Stimulated activated CD8-positive, alpha-beta memory T cell treated with anti-CD3 and anti-CD28 coated beads, Interleukin-12 subunit alpha, Interleukin-12 subunit beta, amount 100 ng/mL, for 24 hours (primary cell): ENCODE measurements at regions not wholly inside any gene's neighbourhood (a gene's known extent, or its start where the extent isn't known, plus 50 kb on each side); places are given as distances from the start of the nearest gene placed in this dataset.

Experiments
- DNase-seq: peaks from one replicate; pipeline ENCODE4 v3.0.0-alpha.2; 2020; ENCODE audit errors: extremely low read depth

DNA sequence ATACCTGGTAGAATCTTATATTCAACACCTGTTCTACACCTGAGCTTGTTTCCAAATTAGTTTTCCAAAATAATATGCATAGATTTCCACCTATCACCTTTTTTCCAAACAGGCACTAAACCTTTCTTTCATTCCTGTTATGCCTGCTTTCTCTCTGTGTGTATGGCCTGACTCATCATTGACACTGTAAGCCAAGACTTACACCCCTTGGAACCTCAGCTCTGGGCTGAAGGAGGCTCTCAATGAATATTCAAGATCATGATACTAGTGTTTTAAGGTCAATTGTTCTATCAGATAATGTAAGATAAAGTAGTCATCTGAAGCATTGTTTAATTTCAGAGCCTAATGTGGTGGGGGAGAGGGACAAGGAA is 1193.3 kb downstream of the FLRT2 start:
- no peak for DNase-seq

DNA sequence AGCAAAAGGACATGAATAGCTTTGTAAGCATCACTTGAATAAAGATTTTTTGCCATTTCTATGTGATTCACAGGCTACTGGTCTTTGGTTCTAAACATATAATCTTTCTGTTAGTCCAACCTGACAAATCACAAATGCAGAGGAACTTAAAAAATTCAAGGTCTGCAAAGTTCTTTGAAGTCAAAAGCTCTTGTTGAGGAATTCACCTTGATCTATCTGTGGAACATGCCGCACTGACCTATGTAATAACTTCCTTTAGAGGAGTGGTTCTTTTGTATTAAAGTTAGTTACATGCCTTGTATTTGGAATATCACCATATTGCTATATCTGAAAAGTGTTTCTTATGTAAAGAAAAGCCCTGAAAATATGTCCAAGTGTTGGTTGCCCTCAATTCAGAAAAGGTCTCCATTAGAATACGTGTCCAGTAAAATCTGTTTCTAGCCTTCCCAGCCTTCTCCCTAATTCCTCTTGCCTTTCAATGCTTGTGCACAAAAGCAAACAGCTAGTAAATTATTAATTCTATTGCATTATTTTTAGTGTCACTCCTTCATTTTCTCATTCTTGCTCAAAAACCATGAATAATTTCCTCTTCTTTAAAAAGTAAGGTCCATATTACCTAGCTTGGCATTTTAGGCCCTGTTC is 1192.8 kb downstream of the FLRT2 start:
- no peak for DNase-seq

DNA sequence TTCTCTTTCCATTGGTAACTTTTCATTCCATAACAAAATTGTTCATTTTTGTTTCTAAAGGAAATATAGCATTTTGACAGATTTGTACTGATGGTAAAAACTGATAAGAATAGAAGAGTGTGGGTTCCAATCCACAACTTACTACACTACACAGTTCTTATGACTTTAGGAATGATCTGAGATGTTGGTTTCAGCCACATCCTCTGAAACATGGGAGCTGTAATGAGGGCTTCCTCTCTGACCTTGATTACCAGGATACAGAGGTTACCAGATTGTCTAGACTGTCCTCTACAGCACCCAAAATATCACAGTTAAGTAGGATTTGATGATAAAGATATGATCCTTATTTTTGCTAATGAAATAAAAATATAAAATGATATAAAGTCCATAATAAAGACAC is 1184.6 kb downstream of the FLRT2 start:
- no peak for DNase-seq

DNA sequence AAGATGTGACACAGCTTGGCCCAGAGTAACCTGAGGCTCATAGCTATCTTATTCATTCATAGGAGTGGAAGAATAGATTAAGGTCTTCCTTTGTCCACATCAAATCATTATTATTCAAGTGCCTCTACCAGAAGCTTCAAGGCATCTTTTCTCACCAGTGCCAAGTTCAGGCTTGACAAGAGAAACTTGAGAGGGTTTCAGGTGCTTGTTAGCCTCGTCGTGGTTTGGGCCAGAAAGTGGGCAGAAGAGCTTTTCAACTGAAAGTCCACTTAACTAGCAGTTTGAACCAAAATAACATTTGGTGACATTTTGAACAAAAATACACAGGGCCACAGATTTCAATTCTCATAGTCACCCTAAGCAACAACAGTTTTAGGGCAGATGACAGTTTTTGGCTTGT is 1184.2 kb downstream of the FLRT2 start:
- DNase-seq, result no peak

DNA sequence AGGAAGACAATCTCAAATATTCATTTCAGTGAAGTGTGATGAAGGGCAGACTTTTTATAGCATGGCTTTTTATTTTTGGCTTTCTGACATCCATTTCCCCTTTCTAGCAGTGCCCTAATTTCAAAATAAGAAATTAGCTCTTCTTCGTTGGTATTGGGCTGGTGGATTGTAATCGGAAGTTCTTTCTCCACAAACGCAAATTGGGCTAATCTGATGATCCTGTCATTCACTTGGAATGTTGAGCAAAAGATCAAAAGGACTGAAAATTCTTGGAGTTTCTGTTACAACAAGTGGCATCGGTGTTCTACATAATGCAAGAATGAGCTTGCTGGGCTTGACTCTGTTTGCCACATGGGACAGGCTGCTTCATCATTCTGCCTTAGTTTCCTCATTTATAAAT is 1182.8 kb downstream of the FLRT2 start:
- no peak for DNase-seq

DNA sequence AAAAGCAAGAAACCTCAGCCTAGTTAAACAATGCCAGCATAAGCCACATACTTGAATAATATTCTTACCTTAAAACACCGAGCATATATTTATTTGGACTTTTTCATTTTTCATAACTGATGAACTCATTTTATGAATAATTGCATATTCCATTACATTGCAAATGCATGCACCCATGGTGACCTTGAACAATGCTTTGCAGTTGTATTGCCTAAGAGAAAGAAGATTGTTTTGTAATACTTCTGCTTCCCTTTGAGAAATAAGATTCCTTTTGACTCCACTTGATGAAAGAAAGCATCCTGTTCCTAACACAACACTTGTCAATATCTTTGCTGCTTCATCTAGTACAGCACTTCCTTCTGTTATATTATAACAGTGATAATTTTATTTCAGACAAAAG is 1182.2 kb downstream of the FLRT2 start:
- no peak for DNase-seq

DNA sequence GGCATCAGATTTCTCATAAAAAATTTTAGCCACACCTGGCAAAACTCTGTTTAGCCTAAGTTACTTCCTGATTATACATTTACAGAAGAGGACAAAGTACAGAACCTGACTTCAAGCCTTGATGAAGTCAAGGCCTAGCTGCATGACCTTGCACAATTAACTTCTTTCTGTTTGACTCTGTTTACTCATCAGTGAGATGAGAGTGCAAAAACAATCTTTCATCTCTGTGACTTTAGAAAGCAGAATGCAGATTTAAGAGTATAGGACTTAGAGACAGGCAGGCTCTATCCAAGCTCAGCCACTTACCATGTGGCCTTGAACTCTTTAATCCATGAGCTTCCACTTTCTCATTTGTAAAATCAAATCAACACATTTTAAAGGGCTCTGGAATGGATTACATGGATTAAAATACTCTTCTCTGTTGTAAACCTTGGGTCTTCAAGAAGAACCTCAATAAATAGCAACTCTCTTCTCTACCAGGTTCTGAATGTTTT is 1178.9 kb downstream of the FLRT2 start:
- no peak for DNase-seq

DNA sequence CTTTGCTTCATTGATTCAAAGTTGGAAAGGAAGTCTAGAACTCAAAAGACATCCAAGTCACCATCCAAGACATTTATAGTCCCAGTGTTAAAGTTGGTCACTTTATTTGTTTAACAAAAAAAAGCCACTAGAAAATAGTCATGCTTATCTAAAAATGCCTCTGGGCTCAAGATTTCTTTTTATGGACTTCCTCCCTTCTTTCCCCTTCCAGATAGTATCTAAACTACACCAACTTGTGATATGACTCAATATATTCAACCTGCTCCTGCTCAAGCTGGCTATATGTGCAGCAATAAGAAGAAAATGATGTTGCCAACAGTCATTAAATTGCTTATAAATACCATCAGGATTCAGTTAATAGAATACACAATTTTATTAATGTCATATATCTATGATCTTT is 1177.1 kb downstream of the FLRT2 start:
- DNase-seq, result no peak

DNA sequence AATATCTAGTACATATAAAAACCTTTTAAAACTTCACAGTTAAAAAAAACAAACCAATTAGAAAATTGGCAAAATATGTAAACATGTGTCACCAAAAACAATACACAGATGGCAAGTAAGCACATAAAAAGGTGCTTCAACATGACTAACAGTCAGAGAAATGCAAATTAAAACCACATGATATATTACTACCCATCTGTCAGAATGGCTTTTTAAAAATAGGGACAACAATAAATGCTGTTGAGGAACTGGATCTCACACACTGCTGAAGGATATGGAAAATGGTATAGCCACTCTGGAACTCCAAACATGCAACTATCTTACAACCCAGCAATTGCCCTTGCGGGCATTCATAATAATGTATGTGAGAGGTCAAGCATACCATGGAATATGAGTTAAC is 1153.6 kb downstream of the FLRT2 start:
- DNase-seq, result no peak

DNA sequence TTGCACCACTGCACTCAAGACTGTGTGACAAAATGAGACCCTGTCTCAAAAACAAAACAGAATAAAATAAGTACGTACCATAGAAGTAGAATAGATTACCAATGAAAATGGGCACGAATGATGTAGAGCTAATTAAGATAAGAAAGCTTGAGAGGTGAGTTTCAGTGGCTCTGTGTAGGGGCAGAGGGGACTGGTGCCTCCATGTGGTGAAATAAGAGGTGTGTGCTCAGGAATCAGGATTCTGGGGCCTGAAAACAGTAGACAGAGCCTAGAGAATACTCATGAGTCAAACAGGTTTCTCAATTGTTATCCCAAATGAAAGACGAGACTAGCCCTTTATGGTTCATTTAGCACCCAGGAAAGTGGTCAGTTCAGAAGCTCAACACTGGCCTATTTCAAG is 1145.1 kb downstream of the FLRT2 start:
- DNase-seq, result no peak

DNA sequence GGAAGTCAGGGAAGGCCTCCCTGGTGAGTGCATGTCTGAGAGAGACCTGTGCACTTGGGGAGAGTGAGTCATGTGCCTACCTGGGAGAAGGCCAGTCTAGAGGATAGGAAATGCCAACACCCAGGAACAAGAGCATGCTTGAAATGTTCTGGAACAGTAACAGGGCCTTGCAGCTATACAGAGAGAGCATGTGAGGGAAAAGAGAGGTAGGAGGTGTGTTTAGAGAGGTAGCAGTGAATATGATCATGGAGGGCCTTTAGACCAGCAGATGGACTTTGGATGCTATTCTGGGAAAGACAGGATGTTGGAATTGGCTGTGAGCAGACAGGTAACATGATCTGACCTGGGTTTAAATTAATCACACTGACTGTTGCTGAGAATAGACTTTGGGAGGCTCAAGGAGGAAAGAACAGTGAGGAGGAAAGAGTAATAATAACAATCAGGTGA is 1143.6 kb downstream of the FLRT2 start:
- no peak for DNase-seq

DNA sequence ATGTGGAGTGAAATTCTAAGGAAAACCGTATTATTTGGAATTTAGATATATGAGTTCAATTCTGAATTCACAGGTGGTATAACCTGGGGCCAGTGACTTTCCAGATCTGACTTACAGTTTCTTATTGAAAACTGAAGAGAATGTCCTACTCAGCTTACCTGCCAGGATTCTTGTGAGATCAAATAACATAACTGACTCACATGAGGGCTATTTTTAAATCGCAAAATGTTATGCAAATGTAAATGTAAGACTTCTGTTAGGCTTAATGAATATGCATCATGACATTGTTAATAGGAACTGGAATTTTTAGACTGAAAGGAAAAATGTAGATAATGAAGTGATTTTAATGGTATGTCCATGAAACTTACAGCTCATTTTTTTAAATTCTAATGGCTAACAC is 1142.1 kb downstream of the FLRT2 start:
- DNase-seq, result no peak

DNA sequence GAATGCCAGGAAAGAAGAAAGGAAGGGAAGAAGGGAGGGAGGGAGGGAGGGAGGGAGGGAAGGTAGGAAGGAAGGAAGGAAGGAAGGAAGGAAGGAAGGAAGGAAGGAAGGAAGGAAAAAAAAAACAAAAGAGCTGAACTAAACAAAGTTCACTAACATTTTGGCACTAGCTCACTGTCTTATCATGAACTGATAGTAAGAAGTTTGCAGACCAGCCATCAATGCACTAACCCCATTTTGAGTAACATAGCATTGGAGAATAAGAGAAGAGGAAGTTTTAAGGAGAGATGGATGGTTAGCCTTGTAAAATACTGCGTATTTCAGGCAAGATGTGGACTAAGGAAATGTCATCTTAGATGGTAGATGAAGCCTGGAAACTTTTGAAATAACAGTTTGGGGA is 1136.0 kb downstream of the FLRT2 start:
- no peak for DNase-seq

DNA sequence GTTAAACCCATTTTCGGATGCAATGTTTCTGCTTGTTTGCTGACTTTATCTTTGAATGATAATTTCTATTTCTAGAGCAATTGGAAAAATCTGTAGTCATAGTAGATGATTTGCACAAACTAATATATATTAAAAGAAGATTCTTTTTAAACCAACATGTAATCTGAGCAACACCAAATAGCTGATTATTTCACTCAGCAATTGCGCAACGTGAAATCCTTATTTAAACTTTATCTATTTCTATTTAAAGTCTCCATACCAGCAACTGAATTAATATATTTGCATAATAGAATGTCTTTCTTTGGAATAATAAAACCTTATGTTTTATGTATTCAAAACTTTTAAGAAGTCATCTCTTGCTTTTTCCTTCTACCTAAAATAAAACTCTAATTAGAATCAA is 1132.4 kb downstream of the FLRT2 start:
- DNase-seq, result no peak

DNA sequence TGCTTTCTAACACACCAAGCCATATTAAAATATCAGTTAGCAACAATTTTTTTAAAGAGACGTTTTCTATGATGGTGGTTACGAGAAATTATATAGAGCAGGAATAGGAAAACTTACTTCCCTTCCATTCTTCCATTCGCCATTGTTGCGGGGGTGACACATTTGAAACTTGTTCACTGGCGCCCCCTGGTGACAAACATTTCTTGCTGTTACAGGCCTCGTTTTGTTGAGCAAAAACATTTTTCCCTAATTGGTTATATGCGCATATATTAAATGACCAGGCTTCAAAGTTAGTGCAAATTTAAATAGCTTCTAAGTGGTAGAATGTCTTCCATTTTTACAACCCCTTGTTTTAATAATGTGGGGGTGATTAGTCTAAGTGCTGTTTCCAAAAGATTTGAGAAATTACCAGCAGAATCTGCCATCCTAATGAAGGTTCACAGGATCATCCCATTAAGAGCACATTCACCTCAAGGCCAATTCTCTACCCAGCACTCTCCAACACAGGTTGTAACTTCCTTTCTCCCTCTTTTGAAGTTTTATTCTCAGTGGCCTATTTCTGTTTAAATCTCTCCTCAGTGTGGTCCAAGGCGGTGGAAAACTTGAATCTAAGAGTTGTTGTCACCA is 1124.7 kb downstream of the FLRT2 start:
- no peak for DNase-seq

DNA sequence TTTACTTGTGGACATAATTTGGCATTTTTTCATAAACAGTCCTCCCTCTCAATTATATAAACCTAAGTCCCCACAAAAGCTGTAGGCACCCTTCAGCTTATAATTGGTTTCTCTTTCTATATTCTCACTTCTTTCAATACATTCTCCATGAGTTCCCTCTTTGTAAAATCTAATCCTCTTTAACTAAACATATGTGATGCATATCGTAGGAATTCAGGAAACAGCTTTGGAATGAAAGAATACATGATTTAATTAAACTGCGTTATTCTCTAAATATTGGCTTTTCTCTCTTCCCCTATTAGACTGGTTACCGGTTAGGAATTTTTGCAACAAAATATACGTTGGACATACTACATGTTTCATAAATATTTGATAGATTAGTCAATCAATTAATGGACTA is 1122.6 kb downstream of the FLRT2 start:
- no peak for DNase-seq

DNA sequence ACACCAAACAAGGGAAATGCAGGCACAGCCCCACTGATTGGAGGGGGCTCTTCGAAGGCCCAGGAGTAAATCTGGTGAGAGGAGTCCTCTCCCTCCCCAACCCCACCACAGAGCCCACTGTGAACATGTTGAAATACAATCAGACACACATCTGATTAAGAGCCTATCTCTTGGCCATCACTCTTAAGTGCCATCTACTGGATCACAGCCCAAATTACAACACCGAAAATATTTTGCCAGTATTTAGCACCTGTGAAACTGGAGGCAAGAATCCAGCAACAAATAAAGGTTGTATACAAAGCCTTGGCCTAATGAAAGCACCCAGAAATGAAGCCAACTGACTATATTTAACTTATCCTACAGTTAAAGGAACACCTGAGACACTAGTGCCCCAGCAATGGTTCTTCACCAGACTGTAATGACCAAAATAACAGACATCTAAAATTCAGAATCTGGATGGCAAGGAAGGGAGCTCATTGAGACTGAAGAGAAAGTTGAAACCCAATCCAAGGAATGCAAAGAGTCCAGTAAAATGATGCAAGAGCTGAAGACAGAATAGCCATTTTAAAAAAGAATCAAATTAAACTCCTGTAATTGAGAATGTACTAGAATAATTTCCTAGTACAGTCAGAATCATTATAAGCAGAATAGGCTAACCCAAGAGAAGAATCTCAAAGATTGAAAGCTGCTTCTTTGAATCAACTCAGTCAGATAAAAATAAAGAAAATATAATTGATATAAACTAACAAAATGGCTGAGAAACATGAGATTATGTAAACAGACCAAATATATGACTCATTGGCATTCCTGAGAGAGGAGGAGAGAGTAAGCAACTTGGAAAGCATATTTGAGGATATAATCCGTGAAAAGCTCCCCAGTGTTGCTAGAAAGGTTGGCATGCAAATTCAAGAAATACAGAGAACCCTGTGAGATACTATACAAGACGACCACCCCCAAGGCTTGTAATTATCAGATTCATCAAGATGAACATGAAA is 1117.0 kb downstream of the FLRT2 start:
- no peak for DNase-seq

DNA sequence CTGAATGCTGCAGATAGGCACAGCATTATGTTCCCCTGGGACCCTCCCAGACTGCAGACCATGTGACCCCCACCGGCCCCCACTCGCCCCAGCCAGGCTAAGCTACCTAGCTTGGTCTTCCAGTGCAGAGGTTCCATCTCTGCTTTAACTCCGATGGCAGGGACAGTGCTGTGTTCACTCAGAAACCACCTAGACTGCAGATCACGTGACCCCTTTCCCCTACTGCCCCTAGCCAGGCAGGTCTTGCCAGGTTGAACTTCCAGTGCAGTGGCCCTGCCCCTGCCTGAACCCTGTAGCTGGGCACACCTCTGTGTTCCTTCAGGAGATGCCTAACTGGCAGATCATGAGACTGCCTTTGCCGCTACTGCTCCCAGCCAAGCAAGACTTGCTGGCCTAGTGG is 1116.2 kb downstream of the FLRT2 start:
- DNase-seq, result no peak

DNA sequence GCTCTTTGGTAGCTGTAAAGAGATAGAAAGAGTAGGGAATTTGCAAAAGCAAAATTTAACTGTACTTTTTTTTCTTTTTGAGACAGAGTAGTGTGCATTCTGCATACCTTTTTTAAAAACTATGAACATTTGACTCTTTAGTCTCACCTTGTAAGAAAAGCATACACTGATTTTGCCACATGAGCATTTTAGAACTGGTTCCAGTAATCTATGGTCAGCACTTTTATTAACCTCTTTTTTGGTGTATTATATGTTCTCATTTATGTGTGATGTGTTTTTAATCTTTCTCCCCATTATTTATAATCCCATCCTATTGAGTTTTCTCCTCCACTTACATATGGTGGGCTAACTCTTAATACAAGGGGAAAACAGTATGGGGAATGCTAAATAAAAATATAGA is 1111.4 kb downstream of the FLRT2 start:
- no peak for DNase-seq

DNA sequence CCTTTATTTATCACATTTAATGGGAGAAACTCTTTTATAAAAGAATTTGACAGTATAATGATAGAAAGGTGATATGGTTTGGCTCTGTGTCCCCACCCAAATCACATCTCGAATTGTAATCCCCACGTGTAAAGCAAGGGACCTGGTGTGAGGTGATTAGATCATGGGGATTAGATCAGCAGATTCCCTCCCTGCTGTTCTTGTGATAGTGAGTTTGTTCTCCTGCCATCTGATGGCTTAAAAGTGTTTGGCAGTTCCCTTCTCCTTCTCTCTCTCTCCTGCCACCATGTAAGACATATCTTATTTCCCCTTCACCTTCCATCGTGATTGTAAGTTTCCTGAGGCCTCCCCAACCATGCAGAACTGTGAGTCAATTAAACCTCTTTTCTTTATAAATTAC is 1110.3 kb downstream of the FLRT2 start:
- no peak for DNase-seq

DNA sequence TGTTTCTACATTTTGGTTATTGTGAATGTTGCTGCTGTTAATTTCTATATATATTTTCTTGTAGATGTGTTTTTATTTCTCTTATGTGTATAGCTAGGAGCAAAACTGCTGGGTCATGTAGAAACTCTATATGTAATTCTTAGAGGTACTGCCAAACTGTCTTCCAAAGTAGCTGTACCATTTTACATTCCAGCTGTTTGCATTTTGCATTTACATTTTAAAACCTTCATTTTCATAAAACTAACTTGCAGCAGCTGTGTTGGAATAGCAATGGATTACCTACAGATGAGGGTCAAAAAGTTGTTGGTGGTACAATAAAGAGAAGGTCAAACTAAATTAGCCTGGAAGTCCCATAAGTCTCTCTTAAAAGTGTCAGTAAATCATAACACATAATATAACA is 1109.7 kb downstream of the FLRT2 start:
- no peak for DNase-seq

DNA sequence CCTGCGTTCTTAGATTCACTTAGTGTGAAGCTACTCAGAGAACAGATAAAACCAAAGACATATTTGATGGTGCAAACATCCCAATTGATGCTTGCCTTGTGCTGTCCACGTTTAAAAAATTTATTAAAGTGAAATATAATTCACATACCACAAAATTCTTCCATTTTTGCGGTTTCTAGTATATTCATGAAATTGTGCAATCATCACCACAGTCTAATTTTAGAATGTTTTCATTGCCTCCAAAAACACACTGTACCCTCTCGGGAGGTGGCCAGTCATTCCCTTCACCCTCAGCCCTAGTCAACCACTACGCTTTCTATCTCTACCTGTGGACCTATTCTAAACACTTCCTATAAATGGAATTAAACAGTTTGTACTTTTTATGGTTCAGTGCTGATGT is 1109.2 kb downstream of the FLRT2 start:
- DNase-seq, result no peak

DNA sequence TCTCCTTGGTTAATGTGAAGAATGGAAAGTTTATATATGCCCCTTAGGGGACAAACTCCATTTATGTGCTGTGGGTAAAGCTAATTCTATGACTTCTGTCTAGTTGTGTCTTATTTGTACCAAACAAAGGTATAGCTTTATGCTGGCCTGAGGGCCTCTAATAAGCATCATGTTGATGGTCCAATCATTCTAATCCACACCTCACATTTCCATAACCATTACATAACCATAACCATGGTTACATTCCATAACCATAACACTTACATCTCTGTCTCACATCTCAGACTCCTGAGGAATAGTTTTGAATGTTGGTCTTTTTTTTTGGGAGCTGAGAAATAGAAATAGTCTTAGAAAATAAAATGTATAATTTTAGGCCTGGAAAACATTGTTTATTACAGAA is 1097.1 kb downstream of the FLRT2 start:
- DNase-seq, result no peak
